NT2/D1 (cell line): ENCODE measurements at regions not wholly inside any gene's neighbourhood (a gene's known extent, or its start where the extent isn't known, plus 50 kb on each side); places are given as distances from the start of the nearest gene placed in this dataset.

ENCODE experiments used
- DNase-seq: peaks from one replicate; pipeline ENCODE4 v3.0.0-alpha.2; 2011; ENCODE audit warnings: low read depth, low spot score
- H3K27me3 ChIP-seq: 2 replicates; pipeline ENCODE4 v1.6.0; 2011; ENCODE audit warnings: mild to moderate bottlenecking; ENCODE audit not compliant: insufficient read length, insufficient read depth
- H3K36me3 ChIP-seq: 2 replicates; pipeline ENCODE4 v1.6.1; 2011; ENCODE audit warnings: mild to moderate bottlenecking, low read length, mixed read lengths; ENCODE audit not compliant: insufficient read depth, insufficient read length
- H3K4me1 ChIP-seq: 2 replicates; pipeline ENCODE4 v1.5.1; 2011; ENCODE audit not compliant: insufficient read depth, insufficient read length
- H3K4me3 ChIP-seq: 2 replicates; pipeline ENCODE4 v1.5.1; 2011; ENCODE audit warnings: low read depth; ENCODE audit not compliant: insufficient read length
- H3K9ac ChIP-seq: 2 replicates; pipeline ENCODE4 v1.6.0; 2011; ENCODE audit warnings: low read depth; ENCODE audit not compliant: insufficient read length
- H3K9me3 ChIP-seq: 2 replicates; pipeline ENCODE4 v1.5.1; 2011; ENCODE audit warnings: mild to moderate bottlenecking, low read length; ENCODE audit not compliant: insufficient read depth
- SUZ12 ChIP-seq: IDR thresholded peaks from 2 replicates; pipeline ENCODE4 v1.6.1; 2011; ENCODE audit not compliant: insufficient read length, insufficient read depth; ENCODE audit errors: extremely low read depth
- YY1 ChIP-seq: IDR thresholded peaks from 2 replicates; pipeline ENCODE4 v1.6.1; 2011; ENCODE audit not compliant: insufficient read length, insufficient read depth
- ZNF274 ChIP-seq: IDR thresholded peaks from 2 replicates; pipeline ENCODE4 v1.6.1; 2011; ENCODE audit warnings: mild to moderate bottlenecking, low read depth, low read length

GRCh38 chr14:101008631-101009336 lies 105.3 kb upstream of the RTL1 start:
- Histone ChIP-seq H3K9ac (no peak overlapping the region), H3K36me3 (no peaks in the 10 kb centered on the region), H3K27me3 (no peaks in the 10 kb centered on the region), H3K9me3 (peaks cover 8% of the 10 kb centered on the region; the same call in 1 of the 2 replicates), H3K4me3 (no peak overlapping the region), H3K4me1 (no peaks in the 10 kb centered on the region)
- TF ChIP-seq ZNF274 (no peak), SUZ12 (no peak), YY1 (no peak)
- DNase-seq, result no peak

- Histone ChIP-seq H3K4me3 (no peak overlapping the region), H3K27me3 (no peaks in the 10 kb centered on the region), H3K9me3 (peaks cover 8% of the 10 kb centered on the region; the same call in 1 of the 2 replicates), H3K4me1 (no peaks in the 10 kb centered on the region), H3K9ac (no peak overlapping the region), H3K36me3 (no peaks in the 10 kb centered on the region)
- no peak for DNase-seq
- TF ChIP-seq SUZ12 (no peak), ZNF274 (no peak)
Measured at GRCh38 chr14:101009531-101009930, 106.0 kb upstream of the RTL1 start.

GRCh38 chr14:101010293-101010692 lies 106.8 kb upstream of the RTL1 start:
- no peak for DNase-seq
- Histone ChIP-seq H3K4me1 (no peaks in the 10 kb centered on the region), H3K9ac (no peak overlapping the region), H3K27me3 (no peaks in the 10 kb centered on the region), H3K36me3 (no peaks in the 10 kb centered on the region), H3K9me3 (peaks cover 8% of the 10 kb centered on the region; the same call in 1 of the 2 replicates), H3K4me3 (no peak overlapping the region)
- TF ChIP-seq YY1, result no peak
- TF ChIP-seq ZNF274, result no peak

- no peaks in the 10 kb centered on the region for H3K36me3 ChIP-seq
- no peak overlapping the region for H3K4me3 ChIP-seq
- no peaks in the 10 kb centered on the region for H3K27me3 ChIP-seq
- no peak for DNase-seq
- no peak overlapping the region for H3K9ac ChIP-seq
- H3K9me3 ChIP-seq, result peaks cover 8% of the 10 kb centered on the region; the same call in 1 of the 2 replicates
- H3K4me1 ChIP-seq, result no peaks in the 10 kb centered on the region
- TF ChIP-seq ZNF274 (no peak), YY1 (no peak), SUZ12 (no peak)
Measured at GRCh38 chr14:101010835-101011234, 107.3 kb upstream of the RTL1 start.

DNA sequence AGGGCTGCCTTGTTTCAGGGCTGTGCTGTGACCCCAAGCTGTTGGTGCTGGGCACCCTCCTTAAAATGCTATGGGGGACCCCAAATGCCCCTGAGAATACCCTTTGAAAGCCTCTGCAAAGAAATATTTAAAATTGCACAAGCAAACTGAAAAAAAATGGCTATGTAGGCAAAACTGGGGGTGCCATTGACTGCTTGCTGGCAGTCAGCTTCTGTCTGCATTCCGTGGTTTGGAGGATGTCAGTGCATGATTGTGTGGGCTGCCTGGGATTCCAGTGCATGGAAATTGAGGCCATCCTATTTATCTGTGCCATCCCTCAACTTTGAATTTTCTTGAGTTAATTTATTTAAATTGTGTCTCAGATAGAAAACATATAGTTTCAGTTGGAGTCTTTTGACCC lies 113.7 kb upstream of the RTL1 start:
- Histone ChIP-seq H3K9me3 (0 out of 2 replicates have a peak, but pooled peaks cover 4% of the 10 kb centered on the region), H3K27me3 (no peaks in the 10 kb centered on the region), H3K4me1 (no peaks in the 10 kb centered on the region), H3K9ac (no peak overlapping the region), H3K36me3 (no peaks in the 10 kb centered on the region), H3K4me3 (no peak overlapping the region)
- peak; percentile 8 for DNase-seq
- no peak for TF ChIP-seq ZNF274
- TF ChIP-seq YY1, result no peak
- TF ChIP-seq SUZ12, result no peak

GRCh38 chr14:101017806-101018560 lies 114.5 kb upstream of the RTL1 start:
- Histone ChIP-seq H3K36me3 (no peaks in the 10 kb centered on the region), H3K9me3 (no peaks in the 10 kb centered on the region), H3K4me3 (no peak overlapping the region), H3K9ac (no peak overlapping the region), H3K27me3 (no peaks in the 10 kb centered on the region), H3K4me1 (no peaks in the 10 kb centered on the region)
- TF ChIP-seq SUZ12 (no peak), YY1 (no peak), ZNF274 (no peak)
- DNase-seq, result no peak

- no peak overlapping the region for H3K4me3 ChIP-seq
- H3K9ac ChIP-seq, result no peak overlapping the region
- no peak for DNase-seq
- no peaks in the 10 kb centered on the region for H3K27me3 ChIP-seq
- no peaks in the 10 kb centered on the region for H3K9me3 ChIP-seq
- H3K36me3 ChIP-seq, result no peaks in the 10 kb centered on the region
- no peaks in the 10 kb centered on the region for H3K4me1 ChIP-seq
- TF ChIP-seq YY1 (no peak), SUZ12 (no peak), ZNF274 (no peak)
Measured at GRCh38 chr14:101018561-101019290, 115.2 kb upstream of the RTL1 start.
